T-helper 1 cell treated with Interleukin-12 subunit alpha and Interleukin-12 subunit beta and Interleukin-4 antibody, amounts not matched to agents 30 μg/mL and 1 μg/mL, for 36 hours (primary cell): ENCODE measurements at regions not wholly inside any gene's neighbourhood (a gene's known extent, or its start where the extent isn't known, plus 50 kb on each side); places are given as distances from the start of the nearest gene placed in this dataset.
"Not testable (repeated sequence)": the region's sequence is repeated elsewhere in the genome, so short reads cannot be mapped to it uniquely, and the experiment has no call there.

ENCODE experiments used
- H3K27ac Mint-ChIP-seq: one replicate; pipeline ENCODE4 v1.8.0; 2021; ENCODE audit warnings: mild to moderate bottlenecking, mixed read lengths
- H3K27me3 Mint-ChIP-seq: one replicate; pipeline ENCODE4 v1.8.0; 2021; ENCODE audit warnings: low read depth, mixed read lengths
- H3K36me3 Mint-ChIP-seq: one replicate; pipeline ENCODE4 v1.8.0; 2021; ENCODE audit warnings: low read depth, mixed read lengths
- H3K4me1 Mint-ChIP-seq: one replicate; pipeline ENCODE4 v1.8.0; 2021; ENCODE audit warnings: low read depth, mixed read lengths
- H3K4me3 Mint-ChIP-seq: one replicate; pipeline ENCODE4 v1.8.0; 2021; ENCODE audit warnings: mild to moderate bottlenecking, moderate library complexity, mixed read lengths
- H3K9me3 Mint-ChIP-seq: one replicate; pipeline ENCODE4 v1.8.0; 2021; ENCODE audit warnings: mixed read lengths

DNA sequence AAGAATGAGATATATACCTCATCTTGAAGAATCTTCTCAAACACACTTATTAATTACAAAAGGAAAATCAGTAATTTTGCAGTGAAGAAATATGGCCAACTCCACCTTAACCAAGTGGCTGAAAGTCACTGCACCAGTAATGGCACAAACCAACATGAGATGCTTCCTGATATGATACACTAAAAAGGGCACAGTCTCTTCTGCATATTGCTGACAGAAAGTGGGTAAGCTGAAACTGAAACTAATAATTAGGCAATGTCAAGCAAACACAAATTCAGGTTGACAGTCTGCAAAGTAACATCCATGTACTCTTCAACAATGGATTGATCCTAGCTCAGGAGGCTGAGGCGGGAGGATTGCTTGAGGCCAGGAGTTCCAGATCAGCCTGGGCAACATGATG lies 56.1 kb downstream of the ZNF22 start:
- not testable (repeated sequence) for H3K36me3 Mint-ChIP-seq, H3K4me1 Mint-ChIP-seq, H3K9me3 Mint-ChIP-seq, H3K4me3 Mint-ChIP-seq, H3K27me3 Mint-ChIP-seq, H3K27ac Mint-ChIP-seq

DNA sequence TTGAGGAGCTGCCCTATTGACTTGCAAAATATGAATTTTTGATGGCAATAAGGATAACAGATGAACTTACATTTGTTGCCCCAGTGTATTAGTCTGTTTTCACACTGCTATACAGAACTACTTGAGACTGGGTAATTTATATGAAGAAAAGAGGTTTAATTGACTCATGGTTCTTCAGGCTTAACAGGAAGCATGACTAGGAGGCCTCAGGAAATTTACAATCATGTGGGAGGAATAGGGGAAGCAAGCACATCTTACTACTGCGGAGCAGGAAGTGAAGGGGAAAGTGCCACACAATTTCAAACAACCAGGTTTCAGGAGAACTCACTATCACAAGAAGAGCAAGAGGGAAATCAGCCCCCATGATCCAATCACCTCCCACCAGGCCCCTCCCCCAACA lies 57.9 kb downstream of the ZNF22 start:
- no peaks in the 10 kb centered on the region for H3K36me3 Mint-ChIP-seq
- no peaks in the 10 kb centered on the region for H3K4me1 Mint-ChIP-seq
- H3K9me3 Mint-ChIP-seq, result no peaks in the 10 kb centered on the region
- peaks cover 5% of the 10 kb centered on the region for H3K27me3 Mint-ChIP-seq
- no peak overlapping the region for H3K4me3 Mint-ChIP-seq
- H3K27ac Mint-ChIP-seq, result no peak overlapping the region

DNA sequence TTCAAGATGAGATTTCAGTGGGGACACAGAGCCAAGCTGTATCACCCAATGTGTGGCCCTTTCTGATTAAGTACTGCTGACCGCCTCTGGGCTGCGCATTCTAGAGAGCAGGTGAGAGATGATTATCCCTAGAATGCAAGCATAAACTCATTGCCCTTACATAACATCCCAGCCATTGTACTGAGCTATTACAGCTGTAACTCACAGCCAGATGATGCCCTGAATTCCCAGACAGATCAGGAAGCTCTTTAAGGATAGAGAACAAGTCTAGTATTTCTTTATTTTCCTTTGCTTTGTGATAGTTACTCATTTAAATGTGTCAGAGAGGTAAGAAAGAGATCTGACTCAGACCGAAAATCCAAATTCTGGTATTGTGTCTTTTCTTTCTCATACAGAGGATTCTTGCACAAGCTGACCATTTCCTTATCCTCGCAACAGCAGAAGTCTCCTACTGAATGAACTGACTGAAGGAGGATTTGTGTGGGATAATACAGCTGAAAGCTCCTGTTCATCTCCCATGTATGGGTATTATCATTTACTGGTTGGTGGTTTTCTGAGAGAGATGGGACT lies 58.4 kb downstream of the ZNF22 start:
- Mint-ChIP-seq H3K36me3 (no peaks in the 10 kb centered on the region), H3K27me3 (peaks cover 3% of the 10 kb centered on the region), H3K27ac (no peak overlapping the region), H3K4me3 (no peak overlapping the region), H3K9me3 (no peaks in the 10 kb centered on the region), H3K4me1 (no peaks in the 10 kb centered on the region)

DNA sequence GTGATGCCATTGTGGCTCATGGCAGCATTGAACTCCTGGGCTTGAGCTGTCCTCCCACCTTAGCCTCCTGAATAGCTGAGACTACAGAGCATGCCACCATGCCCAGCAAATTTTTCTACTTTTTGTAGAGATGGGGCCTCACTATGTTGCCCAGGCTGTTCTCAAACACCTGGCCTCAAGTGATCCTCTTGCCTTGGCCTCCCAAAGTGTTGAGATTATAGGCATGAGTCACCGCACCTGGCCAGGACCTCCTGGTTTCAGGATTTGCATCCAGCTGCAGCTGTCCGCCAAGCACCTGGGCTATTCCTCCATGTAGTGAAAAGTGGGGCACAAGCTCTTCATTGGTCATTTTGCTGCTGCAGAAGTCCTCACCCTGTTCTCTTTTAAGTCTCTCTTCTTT lies 58.9 kb downstream of the ZNF22 start:
- no peak overlapping the region for H3K4me3 Mint-ChIP-seq
- H3K4me1 Mint-ChIP-seq, result no peaks in the 10 kb centered on the region
- no peaks in the 10 kb centered on the region for H3K36me3 Mint-ChIP-seq
- peaks cover 5% of the 10 kb centered on the region for H3K27me3 Mint-ChIP-seq
- no peaks in the 10 kb centered on the region for H3K9me3 Mint-ChIP-seq
- no peak overlapping the region for H3K27ac Mint-ChIP-seq

DNA sequence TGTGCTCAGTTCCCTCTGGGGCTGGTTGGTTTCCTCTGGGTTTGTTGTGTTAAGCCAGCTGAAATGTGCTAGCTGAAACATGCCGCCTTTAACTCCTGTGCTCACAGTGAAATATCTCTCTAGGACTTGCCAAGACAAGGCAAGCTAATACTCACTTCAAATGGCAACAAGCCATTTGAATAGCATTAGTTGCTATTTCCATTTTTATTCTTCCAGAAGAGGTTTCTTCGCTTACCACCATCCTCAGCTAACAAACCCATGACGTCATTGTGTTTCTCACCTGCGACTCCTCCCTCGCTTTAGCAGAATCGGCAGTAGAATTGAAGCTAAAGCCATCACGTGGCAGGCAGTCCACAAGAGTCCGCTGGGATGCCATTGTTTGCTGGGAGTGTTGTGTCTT lies 61.3 kb downstream of the ZNF22 start:
- Mint-ChIP-seq H3K27me3 (peaks cover 4% of the 10 kb centered on the region), H3K4me3 (no peak overlapping the region), H3K36me3 (no peaks in the 10 kb centered on the region), H3K9me3 (no peaks in the 10 kb centered on the region), H3K27ac (no peak overlapping the region), H3K4me1 (no peaks in the 10 kb centered on the region)

DNA sequence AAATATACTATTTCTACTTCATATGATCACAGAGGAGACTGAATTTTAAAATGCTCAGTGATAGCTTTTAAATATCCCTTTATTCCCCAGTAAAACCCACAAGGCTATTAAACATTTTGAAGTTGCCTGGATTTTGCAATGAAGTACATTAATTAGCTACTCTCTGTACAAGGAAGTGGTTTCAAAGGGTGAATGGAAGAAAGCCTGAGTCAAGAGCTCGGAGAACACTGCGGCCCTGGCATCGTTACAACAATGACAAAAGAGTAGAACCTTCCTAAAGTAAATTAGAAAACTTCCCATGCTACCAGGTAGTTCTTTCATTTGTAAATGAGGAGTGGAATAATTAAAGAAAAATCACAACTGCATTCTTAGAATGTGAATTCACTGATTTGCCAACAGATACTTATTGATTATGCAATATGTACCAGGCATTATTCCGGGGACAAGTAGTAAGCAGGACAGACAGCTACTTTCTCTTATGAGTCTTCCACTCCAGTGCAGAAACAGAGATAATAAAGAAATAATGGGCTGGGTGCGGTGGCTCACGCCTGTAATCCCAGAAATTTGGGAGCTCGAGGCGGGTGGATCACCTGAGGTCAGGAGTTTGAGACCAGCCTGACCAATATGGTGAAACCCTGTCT lies 63.0 kb downstream of the ZNF22 start:
- Mint-ChIP-seq H3K27ac (no peak overlapping the region), H3K27me3 (peaks cover 11% of the 10 kb centered on the region), H3K36me3 (no peaks in the 10 kb centered on the region), H3K4me3 (no peak overlapping the region), H3K9me3 (no peaks in the 10 kb centered on the region), H3K4me1 (no peaks in the 10 kb centered on the region)

DNA sequence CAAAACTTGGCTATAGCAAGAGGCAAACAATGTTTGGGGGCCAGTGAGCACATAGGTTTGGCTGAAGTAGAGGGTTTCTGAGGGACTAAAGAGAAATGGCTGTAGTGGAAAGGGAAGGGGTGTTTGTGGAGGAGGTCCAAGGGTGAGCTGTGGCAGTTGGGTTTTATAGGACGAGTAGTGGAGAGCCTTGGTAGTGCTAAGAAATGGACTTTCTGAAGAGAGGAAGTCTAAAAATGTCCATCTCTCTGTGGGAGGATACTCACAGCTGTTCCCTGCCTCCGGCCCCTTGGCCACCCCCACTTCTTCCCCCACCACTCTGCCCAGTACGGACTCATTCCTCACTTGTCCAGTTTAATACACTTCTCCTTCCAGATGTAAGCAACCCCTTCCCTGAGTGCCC lies 64.3 kb downstream of the ZNF22 start:
- H3K27me3 Mint-ChIP-seq, result peaks cover 11% of the 10 kb centered on the region
- no peak overlapping the region for H3K27ac Mint-ChIP-seq
- H3K36me3 Mint-ChIP-seq, result no peaks in the 10 kb centered on the region
- H3K4me3 Mint-ChIP-seq, result no peak overlapping the region
- no peaks in the 10 kb centered on the region for H3K4me1 Mint-ChIP-seq
- H3K9me3 Mint-ChIP-seq, result no peaks in the 10 kb centered on the region

DNA sequence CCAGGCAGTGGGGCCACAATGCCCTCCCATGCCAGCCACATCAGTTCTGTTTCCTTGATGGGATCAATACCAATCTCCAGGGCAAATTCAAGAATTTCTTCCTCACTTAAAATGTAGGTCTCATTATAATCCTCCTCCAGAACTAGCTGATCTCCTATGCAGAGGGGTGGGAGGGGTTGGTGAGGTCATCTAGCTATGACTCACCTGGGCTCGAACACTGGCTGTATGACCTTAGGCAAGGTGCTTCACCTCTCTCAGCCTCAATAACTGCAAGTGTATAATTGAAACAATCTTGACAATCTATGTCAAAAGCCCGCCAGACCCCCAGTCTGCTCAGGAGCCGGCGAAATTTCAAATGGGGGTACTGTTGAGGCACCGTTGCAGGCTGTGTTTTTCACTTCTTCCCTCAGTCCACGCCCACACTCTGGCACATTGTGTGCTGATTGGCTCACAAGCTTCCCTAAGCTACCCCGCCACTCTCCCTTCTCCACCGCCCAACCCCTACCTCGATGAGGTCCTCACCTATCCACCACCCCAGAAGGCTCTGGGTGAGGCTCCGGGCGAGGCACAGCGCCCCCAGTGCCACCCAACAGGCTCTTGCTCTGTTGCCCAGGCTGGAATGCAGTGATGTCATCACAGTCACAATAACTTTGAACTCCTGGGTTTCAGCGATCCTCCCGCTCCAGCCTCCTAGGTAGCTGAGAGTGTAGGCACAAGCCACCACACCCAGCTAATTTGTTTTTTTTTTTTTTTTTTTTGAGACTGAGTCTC lies 70.5 kb downstream of the ZNF22 start:
- Mint-ChIP-seq H3K4me3 (no peak overlapping the region), H3K9me3 (no peaks in the 10 kb centered on the region), H3K36me3 (no peaks in the 10 kb centered on the region), H3K27me3 (peaks cover 9% of the 10 kb centered on the region), H3K4me1 (no peaks in the 10 kb centered on the region), H3K27ac (no peak overlapping the region)

DNA sequence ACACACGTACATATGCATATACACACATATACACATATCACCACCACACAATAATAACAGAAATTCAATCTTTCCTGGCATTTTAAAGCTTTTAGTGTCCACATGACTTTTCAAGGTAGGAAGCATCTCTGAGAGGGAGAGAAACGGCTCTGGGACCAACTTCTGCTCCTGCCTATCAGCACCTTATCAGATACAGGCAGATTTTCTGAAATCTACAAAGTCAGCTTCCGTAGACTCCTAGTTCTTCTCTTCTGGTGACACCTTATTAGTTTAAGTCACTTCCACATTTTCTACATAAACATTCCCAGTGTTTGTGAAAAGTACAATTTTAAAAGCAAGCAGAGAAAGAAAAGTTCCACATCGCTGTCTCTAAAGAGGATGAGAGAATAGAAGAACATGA lies 74.5 kb downstream of the ZNF22 start:
- Mint-ChIP-seq H3K27me3 (peaks cover 14% of the 10 kb centered on the region), H3K9me3 (no peaks in the 10 kb centered on the region), H3K4me3 (no peak overlapping the region), H3K27ac (no peak overlapping the region), H3K36me3 (no peaks in the 10 kb centered on the region), H3K4me1 (no peaks in the 10 kb centered on the region)

DNA sequence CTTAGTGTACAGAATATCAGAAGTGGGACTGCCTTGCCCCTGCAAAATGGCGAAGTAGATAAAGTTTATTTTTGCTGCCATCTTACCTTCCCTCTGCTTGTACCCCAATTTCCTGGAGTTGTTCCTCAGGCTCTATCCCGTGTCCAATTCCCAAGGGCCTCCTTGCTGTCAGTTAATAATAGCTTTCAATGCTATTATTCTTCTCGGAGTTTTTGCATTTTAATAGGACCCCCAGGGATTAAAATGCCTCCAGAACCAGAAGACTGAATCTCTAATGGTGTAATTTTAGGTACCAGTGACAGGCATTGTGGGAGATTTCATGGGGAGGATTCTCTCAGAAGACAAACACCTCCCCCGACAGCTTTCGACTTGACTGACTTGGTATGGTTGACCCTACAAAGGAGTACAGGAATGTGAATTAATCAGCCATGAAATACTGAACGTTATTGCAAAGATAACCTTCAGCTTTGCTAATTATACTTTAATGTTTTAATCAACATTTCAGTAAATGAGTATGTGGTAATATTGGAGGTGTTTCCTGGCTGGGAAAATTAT lies 75.2 kb downstream of the ZNF22 start:
- Mint-ChIP-seq H3K36me3 (no peaks in the 10 kb centered on the region), H3K27me3 (peaks cover 14% of the 10 kb centered on the region), H3K4me1 (no peaks in the 10 kb centered on the region), H3K4me3 (no peak overlapping the region), H3K27ac (no peak overlapping the region), H3K9me3 (no peaks in the 10 kb centered on the region)

DNA sequence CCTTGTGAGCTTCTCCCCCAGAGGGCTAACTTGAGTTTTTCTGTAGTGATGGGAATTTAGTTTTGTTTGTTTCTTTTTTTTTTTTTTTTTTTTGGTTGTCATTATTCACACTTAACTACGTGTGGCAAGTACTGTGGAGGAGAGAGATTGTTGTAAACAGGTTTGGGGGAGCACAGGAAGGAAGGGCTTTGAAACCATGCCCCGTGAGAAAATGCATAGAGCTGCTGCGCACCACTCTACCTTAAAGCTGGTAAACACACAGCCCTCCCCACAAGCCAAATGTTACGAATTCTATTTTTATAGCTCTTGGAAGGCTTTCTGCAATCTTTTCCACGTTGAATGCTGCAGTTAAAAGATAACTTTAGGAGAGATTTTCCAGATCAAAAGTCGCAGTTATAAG lies 76.2 kb downstream of the ZNF22 start:
- Mint-ChIP-seq H3K27ac (no peak overlapping the region), H3K9me3 (no peaks in the 10 kb centered on the region), H3K4me3 (no peak overlapping the region), H3K36me3 (no peaks in the 10 kb centered on the region), H3K27me3 (peaks cover 14% of the 10 kb centered on the region), H3K4me1 (no peaks in the 10 kb centered on the region)

DNA sequence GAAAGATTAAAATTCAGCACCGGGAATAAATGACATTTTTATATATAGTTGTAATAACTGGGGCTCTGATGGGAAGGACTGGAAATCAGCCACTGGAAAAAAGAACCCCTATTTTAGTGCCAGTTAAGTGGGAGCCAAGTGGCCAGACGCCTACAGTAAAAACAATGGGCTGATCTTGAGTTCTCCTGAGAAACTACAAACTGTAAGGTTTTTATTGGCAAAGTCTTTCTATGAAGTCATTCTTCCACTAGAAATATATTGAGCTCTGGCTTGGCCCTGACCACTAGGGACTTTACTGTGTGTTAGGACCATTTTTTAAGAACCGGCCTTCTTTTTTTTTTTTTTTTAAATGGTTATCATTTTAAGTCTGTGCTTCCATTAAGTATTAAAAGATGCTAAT lies 79.6 kb downstream of the ZNF22 start:
- Mint-ChIP-seq H3K27me3 (peaks cover 14% of the 10 kb centered on the region), H3K36me3 (no peaks in the 10 kb centered on the region), H3K4me1 (no peaks in the 10 kb centered on the region), H3K9me3 (no peaks in the 10 kb centered on the region), H3K4me3 (no peak overlapping the region), H3K27ac (no peak overlapping the region)

DNA sequence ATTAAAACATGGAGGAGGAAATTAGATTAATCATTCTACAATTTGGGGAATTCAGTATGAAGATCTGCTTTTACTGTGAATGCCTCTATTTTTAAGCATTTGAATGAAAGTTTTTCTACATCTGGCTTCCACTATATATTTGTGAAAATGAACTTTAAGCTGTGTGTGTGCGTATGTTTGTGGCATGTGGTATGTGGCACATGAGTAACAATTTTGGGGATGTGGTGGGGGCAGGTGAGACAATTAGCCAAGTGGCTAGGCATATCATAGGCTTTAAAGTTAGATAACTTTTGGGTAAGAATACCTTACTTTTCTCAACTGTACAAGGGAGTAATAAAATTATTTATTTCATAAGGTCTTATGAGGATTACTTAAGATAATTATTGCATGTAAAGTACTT lies 81.5 kb downstream of the ZNF22 start:
- Mint-ChIP-seq H3K9me3 (peaks cover 5% of the 10 kb centered on the region), H3K27ac (no peak overlapping the region), H3K27me3 (peaks cover 8% of the 10 kb centered on the region), H3K4me1 (no peaks in the 10 kb centered on the region), H3K4me3 (no peak overlapping the region), H3K36me3 (no peaks in the 10 kb centered on the region)

DNA sequence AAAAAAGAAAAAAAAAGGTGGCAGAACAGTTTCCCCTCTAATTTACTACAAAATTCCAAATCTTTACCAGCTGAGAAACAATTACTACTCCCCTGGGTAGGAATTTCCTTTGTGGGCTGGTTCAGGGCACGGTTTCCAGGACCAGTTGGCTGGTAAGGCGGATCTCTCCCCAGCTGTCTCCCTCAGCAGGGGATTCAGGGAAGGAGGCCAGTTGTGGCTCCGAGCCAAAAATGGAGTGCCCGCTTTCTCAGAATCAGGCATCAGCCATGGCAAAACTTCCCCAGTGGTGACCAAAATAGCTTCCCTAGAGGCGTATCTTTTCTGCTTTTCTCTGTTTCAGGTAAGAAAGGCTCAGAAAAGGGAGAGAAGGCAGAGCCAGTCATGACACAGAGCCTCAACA lies 91.2 kb downstream of the ZNF22 start:
- no peaks in the 10 kb centered on the region for H3K36me3 Mint-ChIP-seq
- H3K27ac Mint-ChIP-seq, result no peak overlapping the region
- H3K27me3 Mint-ChIP-seq, result peaks cover 13% of the 10 kb centered on the region
- no peaks in the 10 kb centered on the region for H3K9me3 Mint-ChIP-seq
- no peaks in the 10 kb centered on the region for H3K4me1 Mint-ChIP-seq
- H3K4me3 Mint-ChIP-seq, result no peak overlapping the region

DNA sequence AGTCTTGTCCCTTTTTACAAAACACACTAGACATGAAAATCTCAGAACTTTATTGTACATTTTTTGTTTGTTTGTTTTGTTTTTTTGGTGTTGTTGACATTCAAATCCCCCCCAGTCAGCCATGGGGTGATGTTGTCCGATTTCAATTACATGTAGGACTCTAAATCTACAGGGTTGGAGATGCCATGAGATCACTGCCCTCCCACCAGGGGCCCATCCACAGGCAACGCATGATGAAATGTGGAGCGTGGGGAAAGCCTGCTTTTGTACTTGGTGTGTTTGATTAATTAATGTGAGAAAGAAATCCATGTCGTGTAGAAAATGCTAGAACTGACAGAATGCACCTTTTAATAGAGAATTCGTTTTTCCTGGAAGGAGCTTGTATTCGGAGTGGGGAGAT lies 93.2 kb downstream of the ZNF22 start:
- no peaks in the 10 kb centered on the region for H3K4me1 Mint-ChIP-seq
- no peaks in the 10 kb centered on the region for H3K36me3 Mint-ChIP-seq
- peaks cover 16% of the 10 kb centered on the region for H3K27me3 Mint-ChIP-seq
- H3K27ac Mint-ChIP-seq, result no peak overlapping the region
- H3K9me3 Mint-ChIP-seq, result no peaks in the 10 kb centered on the region
- no peak overlapping the region for H3K4me3 Mint-ChIP-seq
